Thyroid gland (tissue), 4 donors: ENCODE measurements at regions not wholly inside any gene's neighbourhood (a gene's known extent, or its start where the extent isn't known, plus 50 kb on each side); places are given as distances from the start of the nearest gene placed in this dataset.

ENCODE experiments used
- DNase-seq, 2 donors: peaks; one replicate each; pipeline ENCODE4 v3.0.0-alpha.2; 2019
- H3K27ac ChIP-seq, 3 donors: fragments of 200-600 bp; sonication (generic); 1 replicate in 2 of 3; 2 replicates in 1 of 3; pipeline ENCODE4 v1.5.1; 2016 to 2019; ENCODE audit warnings: mild to moderate bottlenecking in 1 of 3, moderate library complexity in 1 of 3
- H3K27me3 ChIP-seq: fragments of 200-600 bp; sonication (generic); one replicate; pipeline ENCODE4 v1.5.1; 2019
- H3K36me3 ChIP-seq, 2 donors: fragments of 200-600 bp; sonication (generic); one replicate each; pipeline ENCODE4 v1.5.1; 2016 to 2019
- H3K4me1 ChIP-seq, 2 donors: fragments of 200-600 bp; sonication (generic); one replicate each; pipeline ENCODE4 v1.5.1; 2017 to 2019
- H3K4me3 ChIP-seq, 3 donors: fragments of 200-600 bp; sonication (generic); replicated peaks in 1 of 3; 1 replicate in 2 of 3; 2 replicates in 1 of 3; pipeline ENCODE4 v1.5.1; 2016; ENCODE audit warnings: mild to moderate bottlenecking in 1 of 3
- H3K9me3 ChIP-seq: fragments of 200-600 bp; sonication (generic); one replicate; pipeline ENCODE4 v1.5.1; 2017
- POLR2A ChIP-seq, 2 donors: fragments of 450-650 bp; IDR thresholded peaks; one replicate each; pipeline ENCODE4 v1.6.1; 2017; ENCODE audit warnings: antibody characterized with exemption in 2 of 2, mild to moderate bottlenecking in 2 of 2, moderate library complexity in 1 of 2
- WGBS, 2 donors: methylation state at CpG; one replicate each; pipeline ENCODE4 v1.1.5; 2017; 5-methylcytosine and 5-hydroxymethylcytosine counted together
- intact Hi-C: fragments of 100-400 bp; cut with DNase I; formaldehyde crosslinking; loops from one replicate; pipeline ENCODE4 v1.15.1; 2023
- TF ChIP-seq, protein P1 (sequence below), 6 experiments: fragments of 200-600 bp in 3 of 6; fragments of 450-650 bp in 3 of 6; sonication (generic) in 3 of 6; IDR thresholded peaks; one replicate each; pipeline ENCODE4 v1.5.1; 2016 to 2019; ENCODE audit warnings: antibody characterized with exemption in 6 of 6, mild to moderate bottlenecking in 2 of 6, inconsistent platforms in 1 of 6, moderate library complexity in 1 of 6

GRCh38 chr3:147881933-147882332 lies 472.8 kb downstream of the ZIC1 start:
- Histone ChIP-seq H3K27ac (no peak overlapping the region), H3K27me3 (no peaks in the 10 kb centered on the region), H3K9me3 (no peaks in the 10 kb centered on the region), H3K4me1 (no peaks in the 10 kb centered on the region), H3K36me3 (no peaks in the 10 kb centered on the region), H3K4me3 (no peak overlapping the region)
- 82 to 88% methylated on average over 2 of the region's 2 CpGs for WGBS, 2 donors
- TF ChIP-seq, protein P1, sequence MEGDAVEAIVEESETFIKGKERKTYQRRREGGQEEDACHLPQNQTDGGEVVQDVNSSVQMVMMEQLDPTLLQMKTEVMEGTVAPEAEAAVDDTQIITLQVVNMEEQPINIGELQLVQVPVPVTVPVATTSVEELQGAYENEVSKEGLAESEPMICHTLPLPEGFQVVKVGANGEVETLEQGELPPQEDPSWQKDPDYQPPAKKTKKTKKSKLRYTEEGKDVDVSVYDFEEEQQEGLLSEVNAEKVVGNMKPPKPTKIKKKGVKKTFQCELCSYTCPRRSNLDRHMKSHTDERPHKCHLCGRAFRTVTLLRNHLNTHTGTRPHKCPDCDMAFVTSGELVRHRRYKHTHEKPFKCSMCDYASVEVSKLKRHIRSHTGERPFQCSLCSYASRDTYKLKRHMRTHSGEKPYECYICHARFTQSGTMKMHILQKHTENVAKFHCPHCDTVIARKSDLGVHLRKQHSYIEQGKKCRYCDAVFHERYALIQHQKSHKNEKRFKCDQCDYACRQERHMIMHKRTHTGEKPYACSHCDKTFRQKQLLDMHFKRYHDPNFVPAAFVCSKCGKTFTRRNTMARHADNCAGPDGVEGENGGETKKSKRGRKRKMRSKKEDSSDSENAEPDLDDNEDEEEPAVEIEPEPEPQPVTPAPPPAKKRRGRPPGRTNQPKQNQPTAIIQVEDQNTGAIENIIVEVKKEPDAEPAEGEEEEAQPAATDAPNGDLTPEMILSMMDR (IDR thresholded peaks at IDR 0.05), result no peak
- no peak for TF ChIP-seq POLR2A (IDR thresholded peaks at IDR 0.05)
- intact Hi-C loops, result no loop called here
- no peak for DNase-seq

GRCh38 chr3:147886879-147887278 lies 477.7 kb downstream of the ZIC1 start:
- WGBS, 2 donors, result 45 to 47% methylated on average over 2 of the region's 2 CpGs
- Histone ChIP-seq H3K4me3 (no peak overlapping the region), H3K36me3 (no peaks in the 10 kb centered on the region), H3K27me3 (no peaks in the 10 kb centered on the region), H3K9me3 (no peaks in the 10 kb centered on the region), H3K4me1 (no peaks in the 10 kb centered on the region), H3K27ac (no peak overlapping the region)
- DNase-seq, result no peak
- intact Hi-C loops, result no loop called here
- TF ChIP-seq, protein P1 (IDR thresholded peaks at IDR 0.05), result no peak
- TF ChIP-seq POLR2A (IDR thresholded peaks at IDR 0.05), result no peak

DNA sequence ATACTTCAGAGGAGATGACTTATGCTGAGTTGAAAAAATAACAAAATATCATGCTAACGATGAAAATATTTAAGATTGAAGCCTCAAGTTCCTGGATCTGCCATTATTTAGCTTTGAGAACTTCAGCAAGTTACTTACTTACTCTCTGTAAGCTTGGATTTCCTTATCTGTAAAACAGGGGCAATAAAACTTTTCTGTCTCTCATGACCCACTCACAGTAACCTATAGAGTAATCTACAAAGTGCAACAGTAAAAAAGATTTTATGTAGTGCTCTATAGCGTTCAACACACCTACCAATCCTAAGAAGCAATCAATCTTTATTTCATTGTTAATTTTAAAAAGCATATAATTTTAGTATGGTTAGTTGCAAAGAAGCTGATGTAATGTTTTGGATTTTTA lies 478.6 kb downstream of the ZIC1 start:
- 64 to 79% methylated on average over 2 of the region's 2 CpGs for WGBS, 2 donors
- DNase-seq, result no peak
- no peaks in the 10 kb centered on the region for H3K36me3 ChIP-seq
- H3K9me3 ChIP-seq, result no peaks in the 10 kb centered on the region
- H3K4me1 ChIP-seq, result no peaks in the 10 kb centered on the region
- H3K4me3 ChIP-seq, result no peak overlapping the region
- no peak for TF ChIP-seq POLR2A (IDR thresholded peaks at IDR 0.05)
- TF ChIP-seq, protein P1 (IDR thresholded peaks at IDR 0.05), result no peak
- intact Hi-C loops, result no loop called here
- no peak overlapping the region for H3K27ac ChIP-seq
- no peaks in the 10 kb centered on the region for H3K27me3 ChIP-seq

DNA sequence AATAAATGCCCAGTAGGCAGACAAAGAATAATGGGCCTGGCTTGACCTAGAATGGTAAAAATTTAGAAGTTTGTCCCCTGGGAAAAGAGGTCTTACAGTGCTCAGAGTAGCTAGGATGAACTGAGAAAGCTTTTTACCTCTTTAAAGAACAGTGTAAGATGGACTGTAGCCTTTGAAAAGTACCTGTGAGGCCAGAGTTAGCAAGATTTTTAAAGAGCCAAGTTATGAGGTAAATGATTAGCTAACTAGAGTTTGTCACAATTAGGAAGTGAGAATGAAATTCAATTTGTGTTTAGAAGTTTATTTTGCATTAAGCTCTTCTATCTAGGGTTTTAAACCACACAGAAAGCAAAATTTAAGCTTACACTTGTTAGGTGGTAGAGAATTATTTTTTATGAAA lies 480.9 kb downstream of the ZIC1 start:
- Histone ChIP-seq H3K4me1 (no peaks in the 10 kb centered on the region), H3K27me3 (no peaks in the 10 kb centered on the region), H3K4me3 (no peak overlapping the region), H3K9me3 (no peaks in the 10 kb centered on the region), H3K27ac (no peak overlapping the region), H3K36me3 (no peaks in the 10 kb centered on the region)
- intact Hi-C loops, result no loop called here
- no peak for DNase-seq
- TF ChIP-seq, protein P1 (IDR thresholded peaks at IDR 0.05), result no peak
- no peak for TF ChIP-seq POLR2A (IDR thresholded peaks at IDR 0.05)

- H3K4me1 ChIP-seq, result no peaks in the 10 kb centered on the region
- intact Hi-C loops, result no loop called here
- H3K36me3 ChIP-seq, result no peaks in the 10 kb centered on the region
- H3K27me3 ChIP-seq, result no peaks in the 10 kb centered on the region
- no peak for DNase-seq
- no peak overlapping the region for H3K27ac ChIP-seq
- no peaks in the 10 kb centered on the region for H3K9me3 ChIP-seq
- H3K4me3 ChIP-seq, result no peak overlapping the region
- TF ChIP-seq, protein P1 (IDR thresholded peaks at IDR 0.05), result no peak
- no peak for TF ChIP-seq POLR2A (IDR thresholded peaks at IDR 0.05)
- 56 to 90% methylated on average over 1 of the region's 1 CpG for WGBS, 2 donors
Observed at GRCh38 chr3:147895509-147895908, 486.3 kb downstream of the ZIC1 start.
